CD4-positive, CD25-positive, alpha-beta regulatory T cell (primary cell): ENCODE measurements at regions not wholly inside any gene's neighbourhood (a gene's known extent, or its start where the extent isn't known, plus 50 kb on each side); places are given as distances from the start of the nearest gene placed in this dataset.

ENCODE experiments used
- ATAC-seq, 2 donors: fragments of 150-1000 bp; cut with Tn5 transposase; one replicate each; pipeline ENCODE4 v1.10.0; 2021; ENCODE audit warnings: low read depth in 2 of 2, moderate number of reproducible peaks in 2 of 2, moderate library complexity in 1 of 2
- DNase-seq, 3 donors: peaks; one replicate each; pipeline versions ENCODE4 v3.0.0 to v3.0.0-alpha.2; 2012 to 2022; ENCODE audit warnings: mixed read lengths in 1 of 3
- H3K27ac ChIP-seq: one replicate; pipeline ENCODE4 v1.7.0; 2013; ENCODE audit warnings: mild to moderate bottlenecking, low read length; ENCODE audit not compliant: insufficient read depth, poor library complexity, severe bottlenecking
- H3K27me3 ChIP-seq: one replicate; pipeline ENCODE4 v1.7.0; 2013; ENCODE audit warnings: low read length; ENCODE audit not compliant: control insufficient read depth, insufficient read depth
- H3K36me3 ChIP-seq: one replicate; pipeline ENCODE4 v1.7.0; 2013; ENCODE audit warnings: mild to moderate bottlenecking, low read length, moderate library complexity; ENCODE audit not compliant: control insufficient read depth, insufficient read depth
- H3K4me1 ChIP-seq: 2 replicates; pipeline ENCODE4 v1.7.0; 2013; ENCODE audit warnings: mild to moderate bottlenecking, low read length; ENCODE audit not compliant: insufficient read depth, control insufficient read depth, poor library complexity, severe bottlenecking
- H3K4me3 ChIP-seq: one replicate; pipeline ENCODE4 v1.7.0; 2013; ENCODE audit warnings: low read depth, mild to moderate bottlenecking, low read length, moderate library complexity
- H3K9me3 ChIP-seq, 2 experiments: 1 replicate in 1 of 2; 2 replicates in 1 of 2; pipeline ENCODE4 v1.7.0; 2013; ENCODE audit warnings: low read length in 2 of 2, mild to moderate bottlenecking in 1 of 2, moderate library complexity in 1 of 2; ENCODE audit not compliant: control insufficient read depth in 2 of 2
- H3K27ac Mint-ChIP-seq, 3 donors: one replicate each; pipeline ENCODE4 v1.8.0; 2020 to 2022; ENCODE audit warnings: mild to moderate bottlenecking in 3 of 3, mixed read lengths in 3 of 3, moderate library complexity in 2 of 3
- H3K27me3 Mint-ChIP-seq: one replicate; pipeline ENCODE4 v1.8.0; 2022; ENCODE audit warnings: mild to moderate bottlenecking, mixed read lengths
- H3K36me3 Mint-ChIP-seq: one replicate; pipeline ENCODE4 v1.8.0; 2020; ENCODE audit warnings: mixed read lengths
- H3K4me1 Mint-ChIP-seq, 4 donors: one replicate each; pipeline ENCODE4 v1.8.0; 2020 to 2022; ENCODE audit warnings: mixed read lengths in 4 of 4, mild to moderate bottlenecking in 1 of 4
- H3K4me3 Mint-ChIP-seq, 4 donors: one replicate each; pipeline ENCODE4 v1.8.0; 2020 to 2022; ENCODE audit warnings: mild to moderate bottlenecking in 4 of 4, mixed read lengths in 4 of 4, moderate library complexity in 3 of 4
- H3K9me3 Mint-ChIP-seq, 7 donors: one replicate each; pipeline ENCODE4 v1.8.0; 2020 to 2022; ENCODE audit warnings: mixed read lengths in 7 of 7, mild to moderate bottlenecking in 3 of 7, moderate library complexity in 2 of 7

GRCh38 chr14:44165936-44166335, 341.1 kb downstream of the FSCB start:
- Histone ChIP-seq H3K4me1 (no peaks in the 10 kb centered on the region), H3K9me3 (no peaks in the 10 kb centered on the region), H3K27ac (no peak overlapping the region), H3K36me3 (no peaks in the 10 kb centered on the region), H3K4me3 (no peak overlapping the region), H3K27me3 (no peaks in the 10 kb centered on the region)
- H3K27ac Mint-ChIP-seq = no peak overlapping the region
- H3K9me3 Mint-ChIP-seq = peaks cover 3 to 28% (median 10%) of the 10 kb centered on the region in 7 donors
- no peaks in the 10 kb centered on the region for H3K27me3 Mint-ChIP-seq
- H3K4me3 Mint-ChIP-seq = no peak overlapping the region
- no peaks in the 10 kb centered on the region for H3K36me3 Mint-ChIP-seq
- H3K4me1 Mint-ChIP-seq = no peaks in the 10 kb centered on the region
- ATAC-seq = no peak
- no peak for DNase-seq

- H3K9me3 ChIP-seq = no peaks in the 10 kb centered on the region
- H3K27ac ChIP-seq = no peak overlapping the region
- H3K36me3 ChIP-seq = no peaks in the 10 kb centered on the region
- no peaks in the 10 kb centered on the region for H3K4me1 Mint-ChIP-seq
- no peak overlapping the region for H3K4me3 ChIP-seq
- no peaks in the 10 kb centered on the region for H3K36me3 Mint-ChIP-seq
- no peak overlapping the region for H3K27ac Mint-ChIP-seq
- DNase-seq (no peak), ATAC-seq (no peak)
- no peaks in the 10 kb centered on the region for H3K27me3 ChIP-seq
- no peaks in the 10 kb centered on the region for H3K4me1 ChIP-seq
- H3K4me3 Mint-ChIP-seq = no peak overlapping the region
- peaks cover 3 to 28% (median 7%) of the 10 kb centered on the region in 7 donors for H3K9me3 Mint-ChIP-seq
- H3K27me3 Mint-ChIP-seq = no peaks in the 10 kb centered on the region
These were observed 341.8 kb downstream of the FSCB start for GRCh38 chr14:44165286-44165685.

- Histone ChIP-seq H3K36me3 (no peaks in the 10 kb centered on the region), H3K27ac (no peak overlapping the region), H3K9me3 (no peaks in the 10 kb centered on the region), H3K4me3 (no peak overlapping the region), H3K27me3 (no peaks in the 10 kb centered on the region), H3K4me1 (no peaks in the 10 kb centered on the region)
- no peak overlapping the region for H3K27ac Mint-ChIP-seq
- no peak overlapping the region for H3K4me3 Mint-ChIP-seq
- H3K4me1 Mint-ChIP-seq = no peaks in the 10 kb centered on the region
- ATAC-seq = no peak
- no peaks in the 10 kb centered on the region for H3K27me3 Mint-ChIP-seq
- H3K36me3 Mint-ChIP-seq = no peaks in the 10 kb centered on the region
- peaks cover 3 to 28% (median 7%) of the 10 kb centered on the region in 7 donors for H3K9me3 Mint-ChIP-seq
- no peak for DNase-seq
These were observed 343.1 kb downstream of the FSCB start for GRCh38 chr14:44163946-44164345.

DNA sequence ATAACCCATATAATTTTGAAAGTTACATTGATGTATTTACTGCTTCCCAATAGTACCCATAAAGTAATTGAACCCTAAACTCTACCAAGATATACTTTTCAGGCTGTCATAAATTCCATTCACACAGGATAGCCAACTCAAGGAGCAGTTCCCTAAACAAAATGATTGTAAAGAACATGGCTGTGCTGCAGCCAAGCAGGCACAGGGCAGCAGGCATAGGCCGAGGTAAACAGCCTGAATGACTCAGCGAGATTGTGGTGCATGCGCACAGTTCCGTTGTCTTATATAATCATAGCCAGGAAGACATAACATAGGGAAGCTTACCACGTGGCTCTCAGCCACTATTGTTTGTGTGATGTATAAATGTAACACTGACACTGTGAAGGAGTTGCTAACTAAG, 344.9 kb downstream of the FSCB start:
- ATAC-seq = no peak
- Mint-ChIP-seq H3K4me1 (no peaks in the 10 kb centered on the region), H3K36me3 (no peaks in the 10 kb centered on the region), H3K27ac (no peak overlapping the region), H3K9me3 (peaks cover 3 to 30% (median 6%) of the 10 kb centered on the region in 7 donors), H3K27me3 (no peaks in the 10 kb centered on the region), H3K4me3 (no peak overlapping the region)
- Histone ChIP-seq H3K27ac (no peak overlapping the region), H3K36me3 (no peaks in the 10 kb centered on the region), H3K9me3 (no peaks in the 10 kb centered on the region), H3K4me3 (no peak overlapping the region), H3K27me3 (no peaks in the 10 kb centered on the region), H3K4me1 (no peaks in the 10 kb centered on the region)
- no peak for DNase-seq

- Mint-ChIP-seq H3K36me3 (no peaks in the 10 kb centered on the region), H3K4me1 (no peaks in the 10 kb centered on the region), H3K9me3 (peaks cover 0 to 17% (median 8%) of the 10 kb centered on the region in 7 donors), H3K27ac (no peak overlapping the region), H3K27me3 (no peaks in the 10 kb centered on the region), H3K4me3 (no peak overlapping the region)
- Histone ChIP-seq H3K4me3 (no peak overlapping the region), H3K9me3 (peaks cover 4 to 10% of the 10 kb centered on the region in 2 experiments), H3K36me3 (no peaks in the 10 kb centered on the region), H3K4me1 (no peaks in the 10 kb centered on the region), H3K27me3 (no peaks in the 10 kb centered on the region), H3K27ac (no peak overlapping the region)
- DNase-seq (no peak), ATAC-seq (no peak)
These were observed 352.2 kb downstream of the FSCB start for GRCh38 chr14:44154874-44155273.

DNA sequence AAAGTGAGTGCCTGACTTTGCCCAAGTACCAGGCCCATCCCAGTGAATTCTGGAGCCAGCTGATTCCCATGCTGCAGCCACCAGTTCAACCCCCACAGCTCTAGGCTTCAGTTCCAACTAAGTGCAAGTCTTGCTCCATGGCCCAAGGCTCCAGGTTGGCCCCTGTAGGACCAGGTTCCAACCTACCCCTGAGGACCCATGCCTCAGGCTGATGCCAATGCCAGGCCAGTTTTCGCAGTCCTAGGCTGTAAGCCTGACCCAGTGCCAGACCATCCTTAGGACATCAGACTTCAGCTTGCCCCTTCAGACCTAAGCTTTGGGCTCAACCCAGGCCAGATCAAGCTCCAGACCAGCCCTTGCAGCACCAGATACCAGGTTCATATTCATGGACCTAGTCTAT, 352.6 kb downstream of the FSCB start:
- Mint-ChIP-seq H3K9me3 (peaks cover 0 to 17% (median 8%) of the 10 kb centered on the region in 7 donors), H3K4me1 (no peaks in the 10 kb centered on the region), H3K27ac (no peak overlapping the region), H3K36me3 (no peaks in the 10 kb centered on the region), H3K27me3 (no peaks in the 10 kb centered on the region), H3K4me3 (no peak overlapping the region)
- H3K9me3 ChIP-seq = peaks cover 4 to 10% of the 10 kb centered on the region in 2 experiments
- no peaks in the 10 kb centered on the region for H3K27me3 ChIP-seq
- no peak overlapping the region for H3K4me3 ChIP-seq
- no peaks in the 10 kb centered on the region for H3K4me1 ChIP-seq
- no peak for DNase-seq
- ATAC-seq = no peak
- no peaks in the 10 kb centered on the region for H3K36me3 ChIP-seq
- no peak overlapping the region for H3K27ac ChIP-seq

- Mint-ChIP-seq H3K4me3 (no peak overlapping the region), H3K9me3 (peaks cover 0 to 9% (median 5%) of the 10 kb centered on the region in 7 donors), H3K27ac (no peak overlapping the region), H3K36me3 (no peaks in the 10 kb centered on the region), H3K4me1 (no peaks in the 10 kb centered on the region), H3K27me3 (no peaks in the 10 kb centered on the region)
- H3K27me3 ChIP-seq = no peaks in the 10 kb centered on the region
- no peaks in the 10 kb centered on the region for H3K36me3 ChIP-seq
- DNase-seq = no peak
- H3K4me3 ChIP-seq = no peak overlapping the region
- ATAC-seq = no peak
- peaks cover 4 to 10% of the 10 kb centered on the region in 2 experiments for H3K9me3 ChIP-seq
- H3K4me1 ChIP-seq = no peaks in the 10 kb centered on the region
- H3K27ac ChIP-seq = no peak overlapping the region
These were observed 355.8 kb downstream of the FSCB start for GRCh38 chr14:44151130-44151820.

GRCh38 chr14:44149597-44149996, 357.5 kb downstream of the FSCB start:
- peaks cover 0 to 11% (median 4%) of the 10 kb centered on the region in 7 donors for H3K9me3 Mint-ChIP-seq
- H3K4me1 ChIP-seq = no peaks in the 10 kb centered on the region
- H3K4me3 Mint-ChIP-seq = no peak overlapping the region
- ATAC-seq = no peak
- DNase-seq = no peak
- no peak overlapping the region for H3K4me3 ChIP-seq
- no peaks in the 10 kb centered on the region for H3K27me3 ChIP-seq
- no peaks in the 10 kb centered on the region for H3K4me1 Mint-ChIP-seq
- no peaks in the 10 kb centered on the region for H3K36me3 ChIP-seq
- H3K9me3 ChIP-seq = peaks cover 5 to 8% of the 10 kb centered on the region in 2 experiments
- no peaks in the 10 kb centered on the region for H3K36me3 Mint-ChIP-seq
- H3K27ac Mint-ChIP-seq = no peak overlapping the region
- H3K27ac ChIP-seq = no peak overlapping the region
- H3K27me3 Mint-ChIP-seq = no peaks in the 10 kb centered on the region
